ENCODE measurements at regions not wholly inside any gene's neighbourhood (a gene's known extent, or its start where the extent isn't known, plus 50 kb on each side); places are given as distances from the start of the nearest gene placed in this dataset.

GRCh38 chr10:85262992-85263391, 934.6 kb downstream of the CCSER2 start:
- H3K9ac ChIP-seq (ENCODE audit: low read length in 5 of 5) = no peak overlapping the region
- no peak overlapping the region for H3K27ac ChIP-seq (ENCODE audit: low read depth, low read length)
- no peaks in the 10 kb centered on the region for H3K4me1 ChIP-seq (ENCODE audit: control insufficient read depth in 5 of 5, insufficient read depth in 5 of 5, low read length in 5 of 5)
- H3K4me3 ChIP-seq (ENCODE audit: low read depth in 1 of 5, low read length in 5 of 5) = no peak overlapping the region
- H3K9me3 ChIP-seq (ENCODE audit: control insufficient read depth in 5 of 5, low read length in 5 of 5) = no peaks in the 10 kb centered on the region
- H3K36me3 ChIP-seq (ENCODE audit: control insufficient read depth in 5 of 5, insufficient read depth in 5 of 5, low read length in 5 of 5) = no peaks in the 10 kb centered on the region
- no peaks in the 10 kb centered on the region for H3K27me3 ChIP-seq (ENCODE audit: control insufficient read depth in 5 of 5, insufficient read depth in 4 of 5, low read length in 5 of 5)

GRCh38 chr10:85265121-85265520, 936.7 kb downstream of the CCSER2 start:
- peaks cover 0 to 3% (median 0%) of the 10 kb centered on the region in 5 donors for H3K9me3 ChIP-seq (ENCODE audit: control insufficient read depth in 5 of 5, low read length in 5 of 5)
- H3K27ac ChIP-seq (ENCODE audit: low read depth, low read length) = no peak overlapping the region
- no peak overlapping the region for H3K4me3 ChIP-seq (ENCODE audit: low read depth in 1 of 5, low read length in 5 of 5)
- H3K27me3 ChIP-seq (ENCODE audit: control insufficient read depth in 5 of 5, insufficient read depth in 4 of 5, low read length in 5 of 5) = no peaks in the 10 kb centered on the region
- no peak overlapping the region for H3K9ac ChIP-seq (ENCODE audit: low read length in 5 of 5)
- no peaks in the 10 kb centered on the region for H3K36me3 ChIP-seq (ENCODE audit: control insufficient read depth in 5 of 5, insufficient read depth in 5 of 5, low read length in 5 of 5)
- no peaks in the 10 kb centered on the region for H3K4me1 ChIP-seq (ENCODE audit: control insufficient read depth in 5 of 5, insufficient read depth in 5 of 5, low read length in 5 of 5)

- Histone ChIP-seq H3K9me3 (ENCODE audit: control insufficient read depth in 5 of 5, low read length in 5 of 5) (peaks cover 0 to 10% (median 4%) of the 10 kb centered on the region in 5 donors), H3K9ac (ENCODE audit: low read length in 5 of 5) (no peak overlapping the region), H3K4me3 (ENCODE audit: low read depth in 1 of 5, low read length in 5 of 5) (no peak overlapping the region), H3K27ac (ENCODE audit: low read depth, low read length) (no peak overlapping the region), H3K27me3 (ENCODE audit: control insufficient read depth in 5 of 5, insufficient read depth in 4 of 5, low read length in 5 of 5) (no peaks in the 10 kb centered on the region), H3K36me3 (ENCODE audit: control insufficient read depth in 5 of 5, insufficient read depth in 5 of 5, low read length in 5 of 5) (no peaks in the 10 kb centered on the region), H3K4me1 (ENCODE audit: control insufficient read depth in 5 of 5, insufficient read depth in 5 of 5, low read length in 5 of 5) (no peaks in the 10 kb centered on the region)
Observed at GRCh38 chr10:85266808-85267207, 938.4 kb downstream of the CCSER2 start.

DNA sequence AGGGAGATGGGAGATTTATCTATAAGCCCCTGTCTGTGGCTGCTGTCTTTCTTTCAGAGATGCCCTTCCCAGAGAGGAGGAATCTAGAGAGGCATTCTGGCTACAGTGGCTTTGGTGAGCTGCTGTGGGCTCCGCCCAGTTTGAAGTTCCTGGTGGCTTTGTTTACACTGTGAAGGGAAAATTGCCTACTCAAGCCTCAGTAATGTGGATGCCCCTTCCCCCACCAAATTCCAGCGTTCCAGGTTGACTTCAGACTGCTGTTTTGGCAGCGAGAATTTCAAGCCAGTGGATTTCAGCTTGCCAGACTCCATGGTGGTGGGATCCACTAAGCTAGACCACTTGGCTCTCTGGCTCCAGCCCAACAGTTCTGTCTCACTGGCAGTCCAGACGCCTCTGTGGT, 951.6 kb downstream of the CCSER2 start:
- Histone ChIP-seq H3K27ac (ENCODE audit: low read depth, low read length) (no peak overlapping the region), H3K9ac (ENCODE audit: low read length in 5 of 5) (no peak overlapping the region), H3K4me3 (ENCODE audit: low read depth in 1 of 5, low read length in 5 of 5) (no peak overlapping the region), H3K27me3 (ENCODE audit: control insufficient read depth in 5 of 5, insufficient read depth in 4 of 5, low read length in 5 of 5) (no peaks in the 10 kb centered on the region), H3K4me1 (ENCODE audit: control insufficient read depth in 5 of 5, insufficient read depth in 5 of 5, low read length in 5 of 5) (no peaks in the 10 kb centered on the region), H3K9me3 (ENCODE audit: control insufficient read depth in 5 of 5, low read length in 5 of 5) (peaks cover 0 to 7% (median 0%) of the 10 kb centered on the region in 5 donors), H3K36me3 (ENCODE audit: control insufficient read depth in 5 of 5, insufficient read depth in 5 of 5, low read length in 5 of 5) (no peaks in the 10 kb centered on the region)

- Histone ChIP-seq H3K27ac (ENCODE audit: low read depth, low read length) (no peak overlapping the region), H3K9ac (ENCODE audit: low read length in 5 of 5) (no peak overlapping the region), H3K4me1 (ENCODE audit: control insufficient read depth in 5 of 5, insufficient read depth in 5 of 5, low read length in 5 of 5) (no peaks in the 10 kb centered on the region), H3K36me3 (ENCODE audit: control insufficient read depth in 5 of 5, insufficient read depth in 5 of 5, low read length in 5 of 5) (no peaks in the 10 kb centered on the region), H3K4me3 (ENCODE audit: low read depth in 1 of 5, low read length in 5 of 5) (no peak overlapping the region), H3K9me3 (ENCODE audit: control insufficient read depth in 5 of 5, low read length in 5 of 5) (peaks cover 0 to 5% (median 4%) of the 10 kb centered on the region in 5 donors), H3K27me3 (ENCODE audit: control insufficient read depth in 5 of 5, insufficient read depth in 4 of 5, low read length in 5 of 5) (no peaks in the 10 kb centered on the region)
Observed at GRCh38 chr10:85284778-85285770, 956.7 kb downstream of the CCSER2 start.

DNA sequence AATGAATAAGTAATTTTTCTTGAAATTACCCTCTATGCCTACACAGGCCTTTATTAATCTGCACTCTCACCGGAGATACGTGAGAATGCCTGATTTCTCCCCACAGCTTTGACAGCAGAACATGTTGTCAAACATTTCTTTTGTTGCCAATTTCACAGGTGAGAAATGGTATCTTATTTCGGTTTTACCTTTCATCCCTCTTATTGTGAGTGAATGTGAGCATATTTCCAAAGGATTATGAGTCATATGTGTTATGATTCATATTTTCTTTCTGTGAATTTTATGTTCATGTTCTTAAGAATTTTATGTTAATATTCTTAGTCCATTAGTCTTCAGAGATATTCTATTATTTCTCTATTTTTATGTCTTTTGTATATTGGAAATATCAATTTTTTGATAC, 965.1 kb downstream of the CCSER2 start:
- Histone ChIP-seq H3K4me1 (ENCODE audit: control insufficient read depth in 5 of 5, insufficient read depth in 5 of 5, low read length in 5 of 5) (no peaks in the 10 kb centered on the region), H3K9me3 (ENCODE audit: control insufficient read depth in 5 of 5, low read length in 5 of 5) (peaks cover 0 to 11% (median 3%) of the 10 kb centered on the region in 5 donors), H3K36me3 (ENCODE audit: control insufficient read depth in 5 of 5, insufficient read depth in 5 of 5, low read length in 5 of 5) (no peaks in the 10 kb centered on the region), H3K27ac (ENCODE audit: low read depth, low read length) (no peak overlapping the region), H3K27me3 (ENCODE audit: control insufficient read depth in 5 of 5, insufficient read depth in 4 of 5, low read length in 5 of 5) (no peaks in the 10 kb centered on the region), H3K4me3 (ENCODE audit: low read depth in 1 of 5, low read length in 5 of 5) (no peak overlapping the region), H3K9ac (ENCODE audit: low read length in 5 of 5) (no peak overlapping the region)

DNA sequence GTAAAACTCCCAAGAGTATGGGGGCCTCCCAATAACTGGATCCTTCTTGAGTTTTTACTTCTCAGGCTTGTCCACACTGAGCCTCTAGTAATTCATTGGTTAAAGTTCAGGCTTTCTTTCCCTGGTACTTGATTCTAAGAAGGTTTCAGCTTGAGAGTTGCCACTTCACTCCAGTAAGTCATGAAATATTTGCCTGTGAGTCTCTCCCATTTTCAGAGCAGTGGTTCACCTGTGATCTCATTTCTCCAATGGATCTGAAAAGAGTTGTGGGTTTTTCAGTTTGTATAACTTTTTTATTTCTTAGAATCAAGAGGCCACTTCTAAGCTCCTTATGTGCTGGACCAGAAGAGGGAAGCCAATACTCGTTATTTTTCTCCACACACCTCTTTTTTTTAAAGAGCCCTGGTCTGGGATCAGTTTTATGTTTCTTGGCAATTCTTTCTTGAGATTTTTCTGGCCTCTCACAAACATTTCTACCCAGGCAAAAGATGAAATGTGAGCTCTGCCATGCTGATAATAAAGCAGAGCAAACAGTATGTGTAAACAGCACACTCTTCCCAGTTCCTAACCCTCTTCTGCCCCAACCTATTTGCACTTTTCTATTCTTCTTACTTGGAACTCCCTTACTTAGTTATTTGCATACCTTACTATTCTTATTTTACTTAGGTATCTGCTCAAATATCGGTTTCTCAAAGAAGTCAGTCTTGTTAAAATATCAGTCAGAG, 983.4 kb downstream of the CCSER2 start:
- Histone ChIP-seq H3K4me1 (ENCODE audit: control insufficient read depth in 5 of 5, insufficient read depth in 5 of 5, low read length in 5 of 5) (no peaks in the 10 kb centered on the region), H3K9me3 (ENCODE audit: control insufficient read depth in 5 of 5, low read length in 5 of 5) (no peaks in the 10 kb centered on the region), H3K4me3 (ENCODE audit: low read depth in 1 of 5, low read length in 5 of 5) (no peak overlapping the region), H3K27ac (ENCODE audit: low read depth, low read length) (no peak overlapping the region), H3K27me3 (ENCODE audit: control insufficient read depth in 5 of 5, insufficient read depth in 4 of 5, low read length in 5 of 5) (no peaks in the 10 kb centered on the region), H3K9ac (ENCODE audit: low read length in 5 of 5) (no peak overlapping the region), H3K36me3 (ENCODE audit: control insufficient read depth in 5 of 5, insufficient read depth in 5 of 5, low read length in 5 of 5) (no peaks in the 10 kb centered on the region)

- Histone ChIP-seq H3K27me3 (ENCODE audit: control insufficient read depth in 5 of 5, insufficient read depth in 4 of 5, low read length in 5 of 5) (no peaks in the 10 kb centered on the region), H3K27ac (ENCODE audit: low read depth, low read length) (no peak overlapping the region), H3K4me1 (ENCODE audit: control insufficient read depth in 5 of 5, insufficient read depth in 5 of 5, low read length in 5 of 5) (no peaks in the 10 kb centered on the region), H3K36me3 (ENCODE audit: control insufficient read depth in 5 of 5, insufficient read depth in 5 of 5, low read length in 5 of 5) (no peaks in the 10 kb centered on the region), H3K9ac (ENCODE audit: low read length in 5 of 5) (no peak overlapping the region), H3K4me3 (ENCODE audit: low read depth in 1 of 5, low read length in 5 of 5) (no peak overlapping the region), H3K9me3 (ENCODE audit: control insufficient read depth in 5 of 5, low read length in 5 of 5) (peaks cover 0 to 3% (median 0%) of the 10 kb centered on the region in 5 donors)
Observed at GRCh38 chr10:85315657-85316056, 987.3 kb downstream of the CCSER2 start.

GRCh38 chr10:85316276-85316675, 987.9 kb downstream of the CCSER2 start:
- Histone ChIP-seq H3K36me3 (ENCODE audit: control insufficient read depth in 5 of 5, insufficient read depth in 5 of 5, low read length in 5 of 5) (no peaks in the 10 kb centered on the region), H3K27me3 (ENCODE audit: control insufficient read depth in 5 of 5, insufficient read depth in 4 of 5, low read length in 5 of 5) (no peaks in the 10 kb centered on the region), H3K4me3 (ENCODE audit: low read depth in 1 of 5, low read length in 5 of 5) (no peak overlapping the region), H3K27ac (ENCODE audit: low read depth, low read length) (no peak overlapping the region), H3K9me3 (ENCODE audit: control insufficient read depth in 5 of 5, low read length in 5 of 5) (peaks cover 0 to 3% (median 0%) of the 10 kb centered on the region in 5 donors), H3K9ac (ENCODE audit: low read length in 5 of 5) (no peak overlapping the region), H3K4me1 (ENCODE audit: control insufficient read depth in 5 of 5, insufficient read depth in 5 of 5, low read length in 5 of 5) (no peaks in the 10 kb centered on the region)

DNA sequence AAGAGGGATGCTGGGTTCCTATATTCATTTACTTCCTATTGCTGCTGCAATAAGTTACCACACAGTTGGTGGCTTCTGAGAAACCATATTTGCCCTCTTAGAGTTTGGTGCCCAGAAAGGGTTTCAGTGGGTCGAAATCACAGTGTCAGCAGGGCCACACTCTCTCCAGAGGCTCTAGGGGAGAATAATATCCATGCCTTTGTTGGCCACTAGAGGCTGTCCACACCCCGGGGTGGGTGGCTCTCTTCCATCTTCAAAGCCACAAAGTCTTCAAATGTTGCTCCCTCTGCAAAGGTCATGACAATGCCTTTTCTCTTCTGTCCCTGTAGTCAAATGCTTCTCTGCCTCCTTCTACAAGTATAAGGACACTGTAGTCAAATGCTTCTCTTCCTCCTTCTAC, 989.4 kb downstream of the CCSER2 start:
- Histone ChIP-seq H3K27ac (ENCODE audit: low read depth, low read length) (no peak overlapping the region), H3K9ac (ENCODE audit: low read length in 5 of 5) (no peak overlapping the region), H3K4me1 (ENCODE audit: control insufficient read depth in 5 of 5, insufficient read depth in 5 of 5, low read length in 5 of 5) (no peaks in the 10 kb centered on the region), H3K4me3 (ENCODE audit: low read depth in 1 of 5, low read length in 5 of 5) (no peak overlapping the region), H3K27me3 (ENCODE audit: control insufficient read depth in 5 of 5, insufficient read depth in 4 of 5, low read length in 5 of 5) (no peaks in the 10 kb centered on the region), H3K9me3 (ENCODE audit: control insufficient read depth in 5 of 5, low read length in 5 of 5) (peaks cover 0 to 3% (median 0%) of the 10 kb centered on the region in 5 donors), H3K36me3 (ENCODE audit: control insufficient read depth in 5 of 5, insufficient read depth in 5 of 5, low read length in 5 of 5) (no peaks in the 10 kb centered on the region)

Data from subcutaneous abdominal adipose tissue (tissue), 5 donors.